Urothelium cell line (cell line): ENCODE measurements at regions not wholly inside any gene's neighbourhood (a gene's known extent, or its start where the extent isn't known, plus 50 kb on each side); places are given as distances from the start of the nearest gene placed in this dataset.

Experiments used
- DNase-seq: peaks from one replicate; pipeline ENCODE4 v3.0.0; 2011; ENCODE audit warnings: low spot score, mixed read lengths
- FAIRE-seq: peaks from 2 replicates; lab custom pipeline; 2011; peaks lifted over from hg19 to GRCh38; lab: Jason Lieb, UNC

DNA sequence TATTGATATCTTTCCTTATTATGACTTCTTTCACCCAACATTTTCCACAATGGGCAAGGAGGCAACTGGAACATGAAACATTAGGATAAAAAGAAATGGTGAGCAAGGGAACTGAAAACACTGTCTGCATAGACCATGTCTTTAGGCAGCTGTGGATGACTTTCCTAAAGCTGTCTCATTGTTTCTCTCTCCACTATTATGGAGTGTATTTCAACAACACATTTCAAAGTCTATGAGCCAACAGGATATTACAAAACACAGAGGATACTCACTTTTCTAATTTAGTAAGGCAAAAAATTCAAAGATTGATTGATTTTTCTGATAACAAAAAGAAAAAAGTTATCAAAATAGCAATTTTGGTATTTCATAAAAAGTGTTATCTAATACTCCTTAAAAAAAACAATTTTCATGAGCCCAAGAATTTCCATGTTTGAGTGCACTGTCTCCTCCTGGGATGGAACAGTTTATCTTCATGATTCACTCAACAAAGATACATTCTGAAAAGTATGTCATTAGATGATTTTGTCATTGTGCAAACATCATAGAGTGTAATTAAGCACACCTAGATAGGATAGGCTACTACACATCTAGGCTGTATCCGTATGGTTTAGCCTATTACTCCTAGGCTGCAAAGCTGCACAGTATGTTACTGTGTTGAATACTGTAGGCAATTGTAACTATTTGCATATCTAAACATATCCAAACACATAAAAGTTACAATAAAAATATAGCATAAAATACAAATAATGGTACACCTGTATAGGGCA, 1568.4 kb downstream of the SLITRK5 start:
- no peak for DNase-seq
- FAIRE-seq = no peak

DNA sequence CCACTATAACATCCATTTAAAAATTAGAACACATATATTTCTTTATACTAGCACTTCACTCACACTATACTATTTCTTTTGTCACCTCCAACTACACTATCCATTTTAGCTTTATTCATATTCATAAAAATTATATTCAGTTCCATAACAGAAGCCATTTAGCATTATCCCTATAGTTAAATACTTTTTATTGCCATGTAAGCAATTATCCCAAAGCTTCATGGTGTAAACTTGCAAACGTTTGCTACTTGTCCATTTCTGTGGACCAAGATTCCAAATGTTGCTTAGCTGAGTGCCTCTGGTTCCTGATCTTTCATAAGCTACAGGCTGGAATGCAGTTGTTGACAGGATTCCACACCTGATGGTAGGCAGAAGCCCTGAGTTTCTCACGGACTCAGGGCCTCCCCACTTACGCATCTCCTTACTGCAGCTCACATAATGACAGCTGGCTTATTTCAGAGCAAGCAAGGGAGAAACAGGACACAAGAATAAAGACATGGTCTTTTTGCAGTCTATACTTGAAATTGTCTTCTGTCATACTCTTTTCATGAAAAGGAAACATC, 1584.8 kb downstream of the SLITRK5 start:
- DNase-seq (no peak), FAIRE-seq (no peak)

DNA sequence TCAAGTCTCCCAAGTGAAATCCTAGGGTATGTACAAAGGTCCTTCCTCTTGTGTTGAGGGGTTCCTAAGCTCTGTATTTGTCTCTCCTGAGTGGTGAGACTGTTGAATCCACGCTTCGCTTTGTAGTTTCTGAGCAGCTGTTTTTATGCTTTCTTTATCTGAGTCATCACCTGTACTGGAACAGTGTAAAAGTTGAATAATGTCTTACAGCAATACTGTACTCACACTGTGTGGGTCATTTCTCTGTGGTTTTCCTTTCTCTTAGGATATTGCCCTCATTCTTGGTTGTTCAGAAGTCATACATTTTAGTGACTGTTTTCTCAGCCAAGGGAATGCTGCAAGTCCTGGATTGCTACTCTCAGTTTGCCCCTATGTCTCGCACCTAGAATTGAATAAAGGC, 1596.6 kb downstream of the SLITRK5 start:
- no peak for FAIRE-seq
- DNase-seq = no peak

DNA sequence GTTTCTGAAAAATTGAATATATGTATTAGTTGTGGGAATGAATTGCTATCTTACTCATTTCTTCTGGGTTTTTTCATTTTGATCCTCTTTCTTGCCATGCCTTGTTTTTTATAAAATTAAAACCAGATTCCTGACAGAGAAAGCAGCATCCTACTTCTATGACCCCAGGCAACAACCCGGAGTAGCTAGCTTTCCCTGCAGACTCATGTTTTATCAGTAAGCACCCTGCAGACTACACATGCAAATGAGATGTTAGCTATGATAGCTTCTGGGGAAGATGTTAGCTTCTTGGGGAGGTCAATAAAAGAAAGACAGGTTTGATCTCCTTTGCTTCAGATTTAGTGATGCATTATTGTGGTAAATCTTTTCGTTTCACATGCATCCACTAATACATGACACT, 1598.6 kb downstream of the SLITRK5 start:
- DNase-seq = no peak
- no peak for FAIRE-seq

DNA sequence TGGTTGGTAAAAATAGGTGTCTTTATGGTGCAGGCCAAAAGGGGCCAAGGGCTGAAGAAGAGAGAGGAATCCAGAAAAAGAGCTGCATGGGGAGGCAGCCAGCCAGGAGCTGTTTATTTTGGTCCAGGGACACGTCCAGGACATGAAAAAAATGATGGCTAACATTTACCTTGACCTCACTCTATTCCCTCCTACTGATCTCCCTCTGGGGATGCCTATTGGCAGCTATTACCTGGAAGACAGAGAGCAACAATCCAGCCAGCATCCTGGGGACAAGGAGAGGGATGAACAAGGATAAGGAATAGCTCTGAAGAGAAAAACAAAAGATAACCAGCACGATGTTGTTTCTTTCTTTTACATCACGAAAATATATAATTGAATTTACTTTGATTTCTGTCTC, 1599.6 kb downstream of the SLITRK5 start:
- FAIRE-seq (no peak), DNase-seq (no peak)

DNA sequence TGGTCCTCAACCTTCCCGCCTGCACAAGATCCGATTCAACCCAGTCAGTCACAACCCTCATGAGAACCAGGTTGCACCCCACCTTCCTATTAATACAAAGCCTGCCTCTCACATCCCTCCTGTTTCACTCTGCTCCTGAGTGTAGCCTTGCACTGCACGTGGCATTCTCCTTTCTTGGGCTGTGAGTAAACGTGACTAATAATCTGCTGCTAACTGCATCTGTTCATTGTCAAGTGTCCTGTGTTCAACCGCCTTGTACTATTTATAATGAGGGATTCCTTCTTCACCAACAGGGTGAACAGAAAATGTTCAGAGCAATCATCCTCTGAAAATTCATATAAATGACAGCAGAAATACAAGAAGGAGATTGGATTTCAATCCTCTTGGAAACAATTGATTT, 1608.2 kb downstream of the SLITRK5 start:
- DNase-seq (no peak), FAIRE-seq (no peak)

DNA sequence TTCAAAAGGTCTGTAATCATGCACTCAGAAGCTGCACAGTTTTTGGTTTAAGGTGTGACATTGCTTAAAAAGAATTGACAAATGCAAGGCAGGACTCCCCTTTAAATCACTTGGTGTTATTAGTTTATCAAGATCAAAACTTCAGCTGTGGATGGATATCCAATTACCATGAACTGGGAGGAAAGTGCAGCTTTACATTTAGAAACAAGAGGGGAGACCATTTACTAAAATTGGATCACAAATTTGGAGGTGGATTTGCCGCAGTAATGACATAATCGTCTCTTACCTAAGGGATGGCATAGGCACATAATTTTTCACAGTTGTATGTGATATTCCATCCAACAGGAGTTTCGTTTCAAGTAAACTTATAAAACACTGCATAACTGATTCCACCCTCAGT, 1610.2 kb downstream of the SLITRK5 start:
- FAIRE-seq (no peak), DNase-seq (no peak)

DNA sequence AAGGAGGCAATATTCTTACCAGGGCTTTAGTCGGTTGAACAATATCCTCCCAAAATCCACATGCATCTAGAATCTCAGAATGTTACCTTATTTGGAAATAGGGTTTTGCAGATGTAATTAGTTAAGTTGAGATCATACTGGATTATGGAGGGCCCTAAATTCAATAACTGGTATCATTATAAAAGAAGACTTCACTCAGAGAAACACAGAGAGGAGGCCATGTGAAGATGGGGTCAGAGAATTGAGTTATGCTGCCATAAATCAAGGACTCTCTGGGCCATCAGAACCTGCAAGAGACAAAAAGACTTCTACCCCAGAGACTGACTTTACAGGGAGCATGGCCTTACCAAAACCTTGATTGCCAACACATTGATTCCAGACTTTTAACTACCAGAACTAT, 1611.1 kb downstream of the SLITRK5 start:
- FAIRE-seq = no peak

DNA sequence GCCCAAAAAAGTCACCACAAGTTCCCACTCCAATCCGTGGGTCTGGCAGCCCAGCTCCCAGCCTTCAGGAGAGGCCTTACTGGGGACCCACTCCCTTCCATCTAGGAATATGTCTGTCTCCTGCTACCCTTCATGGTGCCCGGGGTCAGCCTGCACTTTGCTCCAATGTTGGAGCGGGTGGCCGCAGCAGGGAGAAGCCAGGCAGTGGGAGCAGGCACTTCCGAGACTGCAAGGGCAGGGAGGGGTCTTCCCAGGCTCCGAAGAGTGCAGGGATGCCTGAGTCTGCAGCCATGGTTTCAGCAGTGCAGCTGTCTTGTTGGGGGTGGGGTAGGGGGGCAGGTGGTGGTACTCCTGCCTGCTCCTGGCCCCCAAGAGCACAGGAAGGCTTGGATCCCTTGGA, 1616.2 kb downstream of the SLITRK5 start:
- no peak for FAIRE-seq

More for the DNA sequence above, 1611.1 kb downstream of the SLITRK5 start:
- DNase-seq = no peak

DNA sequence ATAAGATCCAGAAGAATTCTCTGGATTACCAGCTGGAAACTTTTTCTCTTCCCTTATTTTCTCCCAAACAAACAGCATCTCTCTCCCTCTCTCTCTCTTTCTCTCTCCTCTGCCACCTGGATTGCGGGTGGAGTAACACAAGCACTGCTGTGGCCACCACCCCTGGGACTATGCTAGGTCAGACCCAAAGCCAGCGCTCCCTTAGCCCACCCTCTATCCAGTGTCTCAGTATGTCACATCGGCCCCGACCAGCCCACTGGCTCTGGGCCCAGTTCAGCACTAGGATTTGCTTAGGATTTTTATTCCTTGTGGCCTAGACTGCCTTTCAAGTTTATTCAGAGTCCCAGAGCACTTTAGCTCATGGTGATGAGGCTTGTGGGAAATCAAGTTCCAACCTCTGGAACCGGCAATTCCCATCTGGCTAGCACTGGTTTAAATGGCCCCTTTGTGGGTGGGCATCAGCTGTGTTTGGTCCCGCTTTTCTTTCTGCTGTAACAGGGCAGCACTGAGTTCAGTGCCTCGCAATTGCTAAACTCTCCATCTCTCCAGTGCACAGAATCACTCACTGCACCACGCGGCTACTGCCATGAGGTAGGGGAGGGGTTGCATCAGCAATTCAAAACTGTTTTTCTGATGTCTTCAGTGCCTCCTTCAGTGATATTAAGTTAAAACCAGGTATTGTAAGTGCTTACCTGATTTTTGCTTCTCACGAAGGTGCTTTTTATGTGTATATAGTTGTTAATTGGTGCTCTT, 1623.1 kb downstream of the SLITRK5 start:
- FAIRE-seq (no peak), DNase-seq (no peak)

More for the DNA sequence above, 1616.2 kb downstream of the SLITRK5 start:
- DNase-seq = no peak

DNA sequence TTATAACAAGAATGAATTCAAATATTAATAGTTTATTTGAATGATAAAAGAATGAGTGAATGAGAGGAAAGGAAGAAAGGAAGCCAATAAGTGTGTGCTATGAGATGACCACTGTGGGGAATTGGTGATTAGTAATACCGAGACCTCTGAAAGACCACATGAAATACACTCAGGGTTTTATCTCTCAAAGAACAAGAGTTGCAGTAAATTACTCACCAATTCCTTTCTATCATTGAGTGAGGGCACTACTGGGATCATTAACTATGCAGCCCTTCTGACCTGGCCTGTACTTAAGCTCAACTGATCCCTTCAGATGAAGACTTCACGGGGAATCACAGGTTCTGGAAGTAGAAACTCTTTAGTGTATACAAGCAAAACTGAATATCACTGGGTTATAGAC, 1636.1 kb downstream of the SLITRK5 start:
- FAIRE-seq = no peak

DNA sequence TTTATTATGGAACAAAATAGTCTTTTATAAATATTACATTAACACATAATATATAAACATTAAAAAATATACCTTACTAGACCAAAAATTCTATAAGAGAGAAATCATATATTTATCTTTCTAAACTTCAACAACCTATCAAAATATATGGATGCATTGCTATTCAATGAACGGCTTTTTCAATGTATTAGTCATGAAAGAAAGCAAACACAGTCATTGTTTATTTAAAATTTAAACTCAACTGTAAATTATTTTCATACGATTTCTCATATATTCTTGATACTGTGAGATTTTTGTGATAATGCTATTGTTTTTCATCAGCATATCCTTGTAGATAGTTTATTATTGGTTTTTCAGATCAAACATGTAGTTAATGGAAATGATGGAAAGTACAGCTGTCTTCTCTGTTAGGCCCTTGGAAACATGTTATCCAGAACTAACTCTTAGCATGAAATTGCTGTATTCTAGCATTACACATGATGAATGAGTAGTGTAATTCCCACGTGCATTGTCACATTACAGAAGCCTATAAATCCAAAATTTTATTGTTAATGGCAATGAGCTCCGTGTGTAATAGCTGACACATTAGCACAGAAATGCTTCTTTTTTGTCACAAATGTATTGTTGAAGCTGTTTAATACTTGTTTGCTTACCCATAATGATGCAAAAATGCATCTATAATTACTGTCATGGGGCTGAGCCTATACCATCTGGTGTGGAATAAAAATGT, 1639.9 kb downstream of the SLITRK5 start:
- FAIRE-seq = no peak

More for the DNA sequence above, 1636.1 kb downstream of the SLITRK5 start:
- no peak for DNase-seq

DNA sequence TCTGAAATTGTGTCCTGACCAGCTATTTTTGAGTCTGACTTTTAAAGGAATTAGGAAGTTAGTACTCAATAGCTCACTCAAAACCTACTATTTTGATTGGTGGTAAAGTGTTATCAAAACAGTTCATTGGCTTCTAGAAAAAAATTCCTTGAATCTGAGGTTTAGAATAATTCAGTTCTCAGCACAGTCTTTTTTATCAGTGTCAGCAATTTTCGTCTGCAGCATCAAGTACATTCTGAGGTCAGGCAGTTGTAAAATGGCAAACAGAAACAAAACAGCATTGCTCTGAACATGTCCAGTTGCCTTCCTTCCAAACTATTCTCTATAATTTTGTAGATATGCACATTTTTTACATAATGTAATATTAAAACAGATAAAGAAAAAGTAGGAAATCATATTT, 1644.1 kb downstream of the SLITRK5 start:
- DNase-seq (no peak), FAIRE-seq (no peak)

More for the DNA sequence above, 1639.9 kb downstream of the SLITRK5 start:
- DNase-seq = no peak

DNA sequence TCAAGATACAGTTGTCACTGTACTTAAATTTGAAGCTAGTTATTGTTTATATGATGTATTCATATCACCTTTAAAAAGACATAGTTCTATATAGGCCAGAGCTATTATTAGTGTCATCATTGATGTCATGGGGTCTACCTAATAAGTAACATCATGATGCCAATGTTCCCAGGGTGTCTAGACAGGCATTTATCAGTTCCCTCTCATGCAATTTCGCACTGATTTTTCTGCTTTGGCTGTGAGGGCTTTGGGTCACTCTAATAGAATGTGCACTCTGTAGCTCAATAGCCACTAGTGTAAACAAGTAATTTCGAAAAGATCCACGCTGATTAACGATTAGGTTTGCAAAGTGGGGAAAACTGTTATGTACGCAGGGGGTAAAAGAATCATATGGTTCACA, 1651.3 kb downstream of the SLITRK5 start:
- FAIRE-seq (no peak), DNase-seq (no peak)

DNA sequence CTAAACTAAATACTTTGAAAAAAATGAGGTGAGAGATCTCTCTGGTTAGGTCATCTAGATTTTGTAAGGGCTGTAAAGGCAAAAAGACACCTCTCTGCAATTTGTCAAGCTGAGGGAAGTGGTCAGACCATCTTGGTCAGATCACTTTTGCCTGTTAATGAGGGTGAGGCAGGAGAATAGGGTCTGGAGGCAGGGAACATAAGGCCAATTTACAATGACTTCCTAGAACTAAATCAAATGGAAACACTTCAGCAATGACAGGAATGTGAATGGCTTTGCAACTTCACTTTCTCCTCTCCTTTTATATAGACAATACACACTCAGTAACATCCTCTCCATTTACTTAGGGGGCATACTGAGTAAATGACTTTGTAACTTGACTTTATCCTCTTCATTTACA, 1653.4 kb downstream of the SLITRK5 start:
- no peak for FAIRE-seq

DNA sequence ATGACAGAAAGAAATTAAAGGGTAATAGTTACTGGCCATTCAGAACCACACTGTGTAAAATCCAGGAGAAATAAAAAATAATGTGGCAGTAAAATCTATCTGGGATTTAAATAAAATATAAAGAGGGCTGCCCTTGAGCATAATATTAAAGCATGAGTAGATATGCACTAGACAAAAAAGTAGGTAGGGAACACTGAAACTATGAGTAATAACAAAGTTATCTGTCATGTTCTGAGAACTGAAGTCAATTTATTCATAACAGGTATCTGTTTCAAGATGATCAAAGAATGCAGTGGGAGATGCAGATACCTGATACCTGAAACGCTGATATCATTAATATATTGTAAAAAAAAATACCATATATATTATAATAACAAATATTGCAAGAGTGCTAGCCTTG, 1672.0 kb downstream of the SLITRK5 start:
- FAIRE-seq (no peak), DNase-seq (no peak)

More for the DNA sequence above, 1653.4 kb downstream of the SLITRK5 start:
- DNase-seq = no peak

DNA sequence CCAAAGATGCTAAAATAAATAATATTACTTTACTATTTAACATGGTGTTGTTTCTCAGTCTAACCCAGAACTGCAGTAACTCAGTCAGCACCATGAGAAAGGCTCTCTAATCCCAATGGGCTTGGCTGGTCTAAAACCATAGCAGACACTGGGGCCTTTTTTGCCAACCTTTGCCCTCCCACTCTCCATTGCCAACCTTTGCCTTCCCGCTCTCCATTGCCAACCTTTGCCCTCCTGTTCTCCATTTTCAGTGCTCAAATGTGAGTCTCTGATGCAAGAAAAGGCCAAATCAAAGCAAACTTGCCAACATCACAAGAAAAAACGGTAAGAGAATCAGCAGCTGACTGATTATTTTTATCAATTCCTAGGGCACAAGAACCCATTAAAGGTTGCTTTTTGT, 1681.2 kb downstream of the SLITRK5 start:
- DNase-seq = no peak
- FAIRE-seq = no peak

DNA sequence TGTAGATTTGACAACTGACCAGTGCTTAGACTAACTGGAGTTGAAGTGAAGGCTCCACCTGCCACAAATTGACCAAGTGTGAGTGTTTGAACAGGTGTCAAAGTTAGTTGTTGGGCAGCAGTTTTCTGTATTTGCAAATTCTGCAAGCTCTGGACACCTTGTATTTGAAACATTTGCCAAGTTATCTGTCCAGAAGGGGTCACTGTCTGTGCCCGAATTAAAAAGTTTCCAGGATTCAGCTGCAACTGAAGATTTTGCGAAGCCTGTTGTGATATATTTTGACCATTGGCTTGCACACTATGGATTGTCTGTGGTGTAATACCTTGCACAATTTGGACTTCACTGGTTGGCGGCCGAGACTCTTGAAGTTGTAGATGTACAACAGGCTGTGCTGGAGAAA, 1690.7 kb downstream of the SLITRK5 start:
- DNase-seq (no peak), FAIRE-seq (no peak)

DNA sequence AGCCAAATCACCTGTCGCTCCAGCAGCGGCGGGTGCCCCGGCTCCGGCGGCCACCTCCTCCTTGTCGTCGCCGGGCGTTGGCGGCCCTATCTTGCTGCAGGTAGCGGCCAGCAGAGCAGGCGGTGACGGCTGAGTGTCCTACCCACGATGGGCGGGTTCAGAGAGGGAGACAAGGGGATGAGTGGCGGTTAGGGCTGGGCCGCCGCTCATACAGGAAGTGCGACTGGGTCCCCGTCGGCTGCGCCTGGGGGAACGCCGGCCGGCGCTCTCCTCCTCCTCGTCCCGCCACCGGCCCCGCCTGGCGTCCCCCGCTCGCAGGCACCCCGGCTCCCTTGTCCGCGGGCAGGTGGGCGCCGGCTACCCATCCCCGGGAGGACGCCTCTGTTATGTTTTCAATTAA, 1692.0 kb downstream of the SLITRK5 start:
- DNase-seq = no peak
- FAIRE-seq = no peak

DNA sequence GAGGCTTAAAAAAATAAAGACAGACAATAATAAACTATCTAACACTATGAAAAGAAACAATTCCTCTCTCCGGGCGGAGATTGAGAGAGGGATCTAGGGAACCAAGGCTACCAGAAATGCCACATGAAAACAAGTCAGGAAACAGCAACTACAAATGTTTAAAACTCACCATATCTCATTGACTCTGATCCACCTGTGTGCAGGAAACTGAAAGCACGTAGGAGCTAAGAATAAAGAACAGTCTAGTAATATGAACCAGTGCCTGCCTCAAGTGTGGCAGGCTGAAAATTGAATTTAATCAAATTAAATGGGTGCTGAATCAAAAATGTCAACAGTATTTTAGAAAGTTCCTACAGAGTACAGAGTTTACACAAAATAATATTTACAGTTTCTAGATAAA, 1701.0 kb downstream of the SLITRK5 start:
- FAIRE-seq (no peak), DNase-seq (no peak)

DNA sequence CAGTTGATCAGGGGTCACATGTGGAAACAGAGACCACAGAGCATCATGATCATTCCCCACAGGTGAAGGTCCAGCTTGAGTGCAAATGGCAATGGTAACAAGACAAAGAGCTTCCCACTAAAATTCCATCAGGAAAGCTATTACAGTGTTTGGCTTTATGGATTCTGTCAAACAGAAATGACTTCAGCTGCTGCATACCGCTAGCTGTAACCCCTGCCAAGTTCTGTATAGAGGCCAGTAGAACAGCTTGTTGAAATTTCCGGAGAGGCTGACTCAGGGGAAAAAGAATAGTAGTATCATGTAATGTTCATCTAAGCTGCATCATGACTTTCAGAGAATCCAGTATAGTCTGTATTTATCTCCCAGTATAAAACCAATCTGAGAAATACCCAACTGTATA, 1704.7 kb downstream of the SLITRK5 start:
- FAIRE-seq (no peak), DNase-seq (no peak)
